ENCODE measurements at regions not wholly inside any gene's neighbourhood (a gene's known extent, or its start where the extent isn't known, plus 50 kb on each side); places are given as distances from the start of the nearest gene placed in this dataset.
"Not testable (repeated sequence)": the region's sequence is repeated elsewhere in the genome, so short reads cannot be mapped to it uniquely, and the experiment has no call there.

DNA sequence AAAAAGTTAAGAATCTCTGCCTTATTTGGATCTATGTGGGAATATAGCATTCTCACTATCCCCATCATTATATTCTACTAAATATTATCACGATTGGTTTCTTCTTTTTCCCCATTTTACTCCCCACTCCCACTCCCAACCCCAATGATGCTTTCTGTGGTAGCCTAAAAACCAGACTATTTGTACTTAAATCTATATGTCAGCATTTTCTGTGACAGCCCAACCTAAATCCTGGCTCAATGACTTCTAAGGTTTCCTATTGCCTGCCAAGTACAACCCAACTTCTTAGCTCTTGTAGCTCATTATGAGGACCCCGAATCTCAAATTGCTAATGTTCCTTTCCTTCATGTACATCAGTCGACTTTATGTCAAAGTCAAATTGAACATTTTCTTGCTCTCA lies 598.6 kb downstream of the XPNPEP1 start:
- H3K4me3 ChIP-seq (ENCODE audit: severe bottlenecking), result no peak overlapping the region
- no peaks in the 10 kb centered on the region for H3K4me1 ChIP-seq (ENCODE audit: insufficient read depth, poor library complexity, severe bottlenecking)
- H3K9me3 ChIP-seq (ENCODE audit: severe bottlenecking), result no peaks in the 10 kb centered on the region
- TF ChIP-seq, protein P1, sequence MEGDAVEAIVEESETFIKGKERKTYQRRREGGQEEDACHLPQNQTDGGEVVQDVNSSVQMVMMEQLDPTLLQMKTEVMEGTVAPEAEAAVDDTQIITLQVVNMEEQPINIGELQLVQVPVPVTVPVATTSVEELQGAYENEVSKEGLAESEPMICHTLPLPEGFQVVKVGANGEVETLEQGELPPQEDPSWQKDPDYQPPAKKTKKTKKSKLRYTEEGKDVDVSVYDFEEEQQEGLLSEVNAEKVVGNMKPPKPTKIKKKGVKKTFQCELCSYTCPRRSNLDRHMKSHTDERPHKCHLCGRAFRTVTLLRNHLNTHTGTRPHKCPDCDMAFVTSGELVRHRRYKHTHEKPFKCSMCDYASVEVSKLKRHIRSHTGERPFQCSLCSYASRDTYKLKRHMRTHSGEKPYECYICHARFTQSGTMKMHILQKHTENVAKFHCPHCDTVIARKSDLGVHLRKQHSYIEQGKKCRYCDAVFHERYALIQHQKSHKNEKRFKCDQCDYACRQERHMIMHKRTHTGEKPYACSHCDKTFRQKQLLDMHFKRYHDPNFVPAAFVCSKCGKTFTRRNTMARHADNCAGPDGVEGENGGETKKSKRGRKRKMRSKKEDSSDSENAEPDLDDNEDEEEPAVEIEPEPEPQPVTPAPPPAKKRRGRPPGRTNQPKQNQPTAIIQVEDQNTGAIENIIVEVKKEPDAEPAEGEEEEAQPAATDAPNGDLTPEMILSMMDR (IDR thresholded peaks at IDR 0.05; ENCODE audit: poor library complexity, severe bottlenecking), result no peak
- ATAC-seq (ENCODE audit: low read depth) (no peak), DNase-seq (ENCODE audit: low spot score) (no peak)
- no peaks in the 10 kb centered on the region for H3K27me3 ChIP-seq (ENCODE audit: insufficient read depth, poor library complexity, severe bottlenecking)
- no peak overlapping the region for H3K27ac ChIP-seq (ENCODE audit: poor library complexity, severe bottlenecking)
- H3K36me3 ChIP-seq (ENCODE audit: low read depth), result no peaks in the 10 kb centered on the region

DNA sequence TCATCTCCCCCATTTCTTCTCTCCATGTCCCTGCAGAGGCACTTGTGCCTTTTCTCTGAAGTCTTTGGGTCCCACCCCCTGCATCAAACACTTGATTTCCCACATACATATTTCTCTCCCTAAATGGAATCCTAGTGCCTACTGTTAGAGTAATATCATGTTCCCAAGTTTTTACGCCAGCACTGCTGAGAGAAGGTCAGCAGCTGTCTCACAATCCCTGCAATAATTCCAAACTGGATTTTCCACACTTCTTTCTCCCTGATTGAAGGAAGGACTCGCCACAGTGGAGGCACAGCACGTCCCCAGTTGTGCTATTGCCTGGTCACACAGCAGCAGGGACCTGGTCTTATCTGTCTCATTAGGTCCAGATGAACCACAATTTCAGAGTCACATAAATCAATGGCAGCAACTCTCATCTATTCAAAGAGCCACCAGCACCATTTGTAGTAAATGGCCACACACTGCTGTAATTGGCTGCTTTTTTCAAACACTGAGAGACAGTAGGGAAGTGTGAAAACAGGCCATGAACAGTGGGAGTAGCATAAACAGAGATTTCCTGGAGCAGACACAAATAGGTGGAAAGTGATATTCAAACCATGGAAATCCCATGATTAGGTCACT lies 605.5 kb downstream of the XPNPEP1 start:
- Histone ChIP-seq H3K36me3 (ENCODE audit: low read depth) (no peaks in the 10 kb centered on the region), H3K4me3 (ENCODE audit: severe bottlenecking) (no peak overlapping the region)

DNA sequence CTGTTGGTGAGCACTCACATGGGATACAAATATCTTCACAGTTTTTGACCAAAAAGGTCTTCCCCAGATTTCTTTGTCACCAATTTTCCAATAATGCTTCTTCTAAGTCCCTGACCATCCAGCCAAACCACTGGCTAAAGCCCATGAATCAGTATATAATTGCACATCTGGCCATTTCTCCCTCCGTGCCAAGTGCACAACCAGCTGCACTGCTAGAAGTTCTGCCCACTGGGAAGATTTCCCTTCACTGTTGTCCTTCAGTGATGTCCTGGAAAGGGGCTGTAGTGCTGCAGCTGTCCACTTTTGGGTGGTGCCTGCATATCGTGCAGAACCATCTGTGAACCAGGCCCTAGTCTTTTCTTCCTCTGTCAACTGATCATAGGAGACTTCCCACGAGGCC lies 609.3 kb downstream of the XPNPEP1 start:
- not testable (repeated sequence) for H3K27ac ChIP-seq (ENCODE audit: poor library complexity, severe bottlenecking); DNase-seq (ENCODE audit: low spot score); H3K9me3 ChIP-seq (ENCODE audit: severe bottlenecking); ATAC-seq (ENCODE audit: low read depth); H3K27me3 ChIP-seq (ENCODE audit: insufficient read depth, poor library complexity, severe bottlenecking); H3K36me3 ChIP-seq (ENCODE audit: low read depth); H3K4me3 ChIP-seq (ENCODE audit: severe bottlenecking); H3K4me1 ChIP-seq (ENCODE audit: insufficient read depth, poor library complexity, severe bottlenecking)

More for the DNA sequence above, 605.5 kb downstream of the XPNPEP1 start:
- Histone ChIP-seq H3K9me3 (ENCODE audit: severe bottlenecking) (no peaks in the 10 kb centered on the region), H3K4me1 (ENCODE audit: insufficient read depth, poor library complexity, severe bottlenecking) (no peaks in the 10 kb centered on the region), H3K27me3 (ENCODE audit: insufficient read depth, poor library complexity, severe bottlenecking) (no peaks in the 10 kb centered on the region), H3K27ac (ENCODE audit: poor library complexity, severe bottlenecking) (no peak overlapping the region)
- no peak for ATAC-seq (ENCODE audit: low read depth)
- TF ChIP-seq, protein P1 (IDR thresholded peaks at IDR 0.05; ENCODE audit: poor library complexity, severe bottlenecking), result no peak
- DNase-seq (ENCODE audit: low spot score), result no peak

DNA sequence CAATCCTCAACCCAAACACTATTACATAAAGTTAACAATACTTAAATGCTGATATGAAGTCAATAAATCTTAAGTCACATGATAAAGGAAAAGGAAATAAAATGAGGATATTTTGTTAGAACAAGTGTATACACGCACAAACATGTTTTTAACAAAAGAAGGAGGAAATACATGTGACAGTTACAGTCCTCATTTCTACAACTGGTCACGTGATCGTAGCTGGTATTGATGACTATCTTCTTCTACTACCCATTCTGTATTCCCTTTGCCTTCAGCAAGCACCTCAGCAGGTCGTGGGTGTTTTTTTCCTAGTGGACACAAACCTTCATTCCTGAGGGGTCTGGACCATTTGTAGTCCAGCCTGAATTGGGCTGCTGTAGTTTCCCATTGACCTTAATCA lies 610.8 kb downstream of the XPNPEP1 start:
- DNase-seq (ENCODE audit: low spot score); H3K27me3 ChIP-seq (ENCODE audit: insufficient read depth, poor library complexity, severe bottlenecking); H3K4me3 ChIP-seq (ENCODE audit: severe bottlenecking); H3K27ac ChIP-seq (ENCODE audit: poor library complexity, severe bottlenecking); H3K4me1 ChIP-seq (ENCODE audit: insufficient read depth, poor library complexity, severe bottlenecking); H3K36me3 ChIP-seq (ENCODE audit: low read depth); ATAC-seq (ENCODE audit: low read depth); H3K9me3 ChIP-seq (ENCODE audit: severe bottlenecking): not testable (repeated sequence)

- H3K4me3 ChIP-seq (ENCODE audit: severe bottlenecking), result no peak overlapping the region
- H3K36me3 ChIP-seq (ENCODE audit: low read depth), result no peaks in the 10 kb centered on the region
- no peaks in the 10 kb centered on the region for H3K27me3 ChIP-seq (ENCODE audit: insufficient read depth, poor library complexity, severe bottlenecking)
- no peaks in the 10 kb centered on the region for H3K4me1 ChIP-seq (ENCODE audit: insufficient read depth, poor library complexity, severe bottlenecking)
- no peaks in the 10 kb centered on the region for H3K9me3 ChIP-seq (ENCODE audit: severe bottlenecking)
- ATAC-seq (ENCODE audit: low read depth) (no peak), DNase-seq (ENCODE audit: low spot score) (no peak)
- H3K27ac ChIP-seq (ENCODE audit: poor library complexity, severe bottlenecking), result no peak overlapping the region
- TF ChIP-seq, protein P1 (IDR thresholded peaks at IDR 0.05; ENCODE audit: poor library complexity, severe bottlenecking), result no peak
Observed at GRCh38 chr10:109308971-109309370, 614.3 kb downstream of the XPNPEP1 start.

GRCh38 chr10:109307102-109307501 lies 616.2 kb downstream of the XPNPEP1 start:
- not testable (repeated sequence) for H3K27ac ChIP-seq (ENCODE audit: poor library complexity, severe bottlenecking); H3K9me3 ChIP-seq (ENCODE audit: severe bottlenecking); DNase-seq (ENCODE audit: low spot score); ATAC-seq (ENCODE audit: low read depth); H3K27me3 ChIP-seq (ENCODE audit: insufficient read depth, poor library complexity, severe bottlenecking); H3K36me3 ChIP-seq (ENCODE audit: low read depth); H3K4me1 ChIP-seq (ENCODE audit: insufficient read depth, poor library complexity, severe bottlenecking); H3K4me3 ChIP-seq (ENCODE audit: severe bottlenecking)
